Renal cortex interstitium (tissue), 11 donors: ENCODE measurements at regions not wholly inside any gene's neighbourhood (a gene's known extent, or its start where the extent isn't known, plus 50 kb on each side); places are given as distances from the start of the nearest gene placed in this dataset.

Experiments used
- DNase-seq, 11 donors: peaks; one replicate each; pipeline ENCODE4 v3.0.0-alpha.2; 2013; ENCODE audit warnings: low read depth in 9 of 11, low spot score in 4 of 11; ENCODE audit errors: extremely low read depth in 1 of 11

DNA sequence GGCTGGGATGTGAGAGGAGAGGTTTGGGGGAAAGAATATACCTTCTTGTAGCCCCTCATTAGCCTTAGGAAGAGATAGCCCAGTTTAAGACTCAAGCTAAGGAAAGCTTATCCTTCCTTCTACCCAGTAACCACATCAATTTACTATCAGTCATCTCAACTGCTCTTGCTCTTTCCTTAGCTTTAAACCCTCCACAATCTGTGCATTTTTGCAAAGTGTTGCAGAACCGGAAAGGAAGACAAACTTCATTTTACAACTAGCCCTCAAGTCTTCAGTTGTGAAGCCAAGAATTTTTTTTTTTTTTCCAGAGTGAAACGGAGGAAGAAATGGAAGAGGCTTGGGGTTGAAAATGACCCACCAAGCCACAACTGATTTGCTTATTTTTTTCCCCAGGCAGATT is 137.0 kb upstream of the LMO4 start:
- DNase-seq: no peak

DNA sequence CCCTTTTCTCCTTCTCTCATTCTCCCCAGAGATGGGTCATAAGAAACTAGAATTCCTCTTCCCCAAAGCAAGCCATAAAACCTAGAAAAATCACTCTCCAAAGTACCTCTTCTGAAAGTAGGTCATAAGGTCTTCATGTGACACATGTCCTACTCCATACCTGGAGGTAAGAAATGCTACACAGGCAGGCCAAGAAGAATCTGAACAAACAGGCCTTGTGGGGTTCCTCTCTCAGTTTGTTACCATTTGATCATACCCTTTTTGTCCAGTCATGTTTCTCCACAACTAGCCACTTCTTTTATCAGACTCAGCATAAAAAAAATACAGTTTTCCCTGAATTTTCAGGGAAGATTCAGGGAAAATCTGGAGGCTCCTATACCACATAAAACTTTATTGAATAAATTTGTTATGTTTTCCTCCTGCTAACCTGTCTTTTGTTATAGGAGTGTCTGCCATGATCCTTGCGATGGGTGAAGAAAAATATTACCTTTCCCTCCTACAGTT is 134.4 kb upstream of the LMO4 start:
- DNase-seq: no peak

DNA sequence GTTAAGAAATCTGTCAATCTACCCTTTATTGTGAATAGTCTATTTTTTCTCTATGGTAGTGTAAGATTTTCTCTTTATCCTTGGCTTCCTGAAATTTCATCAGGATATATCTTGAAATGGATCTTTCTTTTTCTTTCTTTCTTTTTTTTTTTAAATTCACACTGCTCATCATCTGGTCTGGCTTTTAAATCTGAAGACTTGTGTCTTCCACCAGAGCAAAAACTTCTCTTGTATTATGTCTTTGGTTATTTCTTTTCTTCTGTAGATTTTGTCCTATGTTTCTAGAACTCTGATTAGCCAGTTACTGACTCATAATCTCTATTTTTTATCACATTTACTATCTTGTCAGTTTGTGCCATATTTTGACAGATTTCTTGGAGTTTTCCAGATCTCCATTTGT is 133.8 kb upstream of the LMO4 start:
- DNase-seq: no peak

DNA sequence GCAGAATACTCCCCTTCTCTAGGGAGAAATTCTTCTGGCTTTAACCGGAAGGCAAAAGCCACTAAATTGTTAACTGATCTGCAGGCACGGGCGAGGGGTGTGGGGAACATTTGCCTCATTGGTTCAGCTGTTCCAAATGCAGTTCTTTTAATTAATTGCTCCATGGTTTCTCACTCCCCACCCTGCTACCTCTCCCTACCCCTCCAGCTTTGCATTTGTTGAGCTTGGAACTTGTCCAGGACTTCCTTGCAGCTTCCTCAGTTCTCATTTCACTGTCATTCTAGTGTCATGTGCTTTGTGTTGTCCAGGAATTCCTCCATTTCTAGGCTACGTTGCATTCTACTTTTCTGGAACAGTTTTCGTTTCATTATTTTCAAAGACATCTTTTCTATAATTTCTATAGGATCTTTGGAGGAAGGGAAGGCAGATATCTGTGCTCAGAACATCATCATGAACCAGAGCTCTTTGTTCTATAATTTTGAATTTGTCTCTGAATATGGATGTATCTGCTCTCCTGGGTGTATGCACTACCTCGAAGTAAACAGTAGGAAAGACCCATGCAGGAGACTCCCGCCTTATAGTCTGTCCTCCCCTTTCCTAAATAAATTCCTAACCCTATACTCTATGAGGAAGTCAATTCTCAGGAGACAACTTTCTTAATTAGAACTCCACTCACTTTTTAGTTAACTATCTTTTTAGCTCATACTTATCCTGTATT is 132.4 kb upstream of the LMO4 start:
- DNase-seq: peak in 2 of 11 donors; percentile 13 to 35

DNA sequence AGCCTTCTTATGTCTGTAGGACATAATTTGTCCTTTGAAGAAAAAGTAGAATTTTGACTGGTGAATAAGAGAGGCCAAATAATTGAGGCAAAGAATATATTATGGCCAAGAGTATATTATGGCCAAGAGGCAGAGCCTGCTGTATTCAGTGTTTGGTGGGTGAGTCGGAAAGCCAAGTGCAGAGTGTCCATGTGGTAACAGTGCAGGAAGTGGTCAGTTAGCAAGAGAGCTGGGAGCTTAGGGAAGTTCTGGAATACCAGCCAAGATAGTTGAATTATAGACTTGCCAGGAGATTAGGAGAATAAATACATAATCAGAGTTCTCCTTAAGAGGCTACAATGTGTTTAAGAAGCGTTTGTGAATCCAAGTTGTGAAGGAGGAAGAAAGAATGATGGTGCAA is 131.5 kb upstream of the LMO4 start:
- no peak for DNase-seq

DNA sequence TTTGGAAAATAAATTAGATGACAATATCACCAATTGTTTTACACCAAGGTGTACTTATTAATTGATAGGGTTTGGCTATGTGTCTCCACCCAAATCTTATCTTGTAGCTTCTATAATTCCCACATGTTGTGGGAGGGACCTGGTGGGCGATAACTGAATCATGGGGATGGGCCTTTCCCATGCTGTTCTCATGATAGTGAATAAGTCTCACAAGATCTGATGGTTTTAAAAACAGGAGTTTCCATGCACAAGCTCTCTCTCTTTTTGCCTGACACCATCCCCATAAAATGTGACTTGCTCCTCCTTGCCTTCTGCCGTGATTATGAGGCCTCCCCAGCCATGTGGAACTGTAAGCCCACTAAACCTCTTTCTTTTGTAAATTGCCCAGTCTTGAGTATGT is 131.0 kb upstream of the LMO4 start:
- no peak for DNase-seq

DNA sequence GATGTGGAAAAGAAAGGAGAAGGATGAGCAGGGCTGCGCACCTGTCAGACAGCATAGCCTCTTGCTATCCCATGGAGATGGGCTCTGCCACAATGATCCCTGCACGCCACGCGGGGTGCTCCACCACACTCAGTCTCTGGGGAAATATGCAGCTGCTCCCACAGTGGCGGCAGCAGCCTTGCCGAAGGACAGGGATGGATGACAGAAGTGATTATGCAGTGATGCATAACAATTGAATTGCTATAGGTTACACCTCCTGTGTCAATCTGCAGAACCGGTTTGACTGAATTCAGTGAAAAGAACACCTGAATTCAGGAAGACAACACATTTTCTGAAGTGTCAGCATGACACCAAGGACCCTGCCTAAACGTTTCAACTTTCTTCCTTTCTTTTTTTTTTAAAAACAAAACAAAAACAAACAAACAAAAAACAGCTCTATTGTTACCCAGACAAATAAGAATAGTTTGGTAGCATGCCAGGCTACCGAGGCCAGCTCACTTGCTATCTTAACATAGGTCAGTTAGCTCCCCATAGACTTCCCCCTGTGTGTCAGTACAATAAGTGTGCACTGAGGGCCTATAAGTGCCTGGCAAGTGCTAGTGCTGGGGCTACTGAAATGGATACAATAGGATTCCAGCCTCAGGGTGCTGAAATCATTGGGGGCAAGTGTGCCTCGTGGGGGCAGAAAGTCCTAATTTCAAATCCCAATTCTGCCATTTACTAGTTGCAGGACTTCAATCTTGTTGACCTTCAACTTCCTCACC is 127.6 kb upstream of the LMO4 start:
- DNase-seq: no peak

DNA sequence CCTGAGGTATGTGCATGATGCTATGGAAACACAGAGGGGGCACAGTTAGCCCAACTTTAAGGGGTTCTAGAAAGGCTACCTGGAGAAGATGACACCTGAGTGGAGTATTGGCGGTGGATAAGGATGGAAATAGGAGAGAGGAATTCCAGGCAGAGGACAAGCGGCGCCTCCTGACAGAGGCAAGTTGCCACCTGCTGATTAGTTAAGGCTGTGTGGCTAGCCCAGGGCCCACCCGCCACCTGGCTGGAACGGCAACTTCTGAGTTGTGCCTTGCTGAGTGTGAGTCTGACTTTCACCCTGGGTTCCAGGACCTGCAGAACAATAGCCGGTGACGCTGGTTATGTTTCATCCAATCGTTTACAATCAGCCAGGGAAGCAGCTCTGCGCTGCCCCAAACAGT is 126.9 kb upstream of the LMO4 start:
- no peak for DNase-seq

DNA sequence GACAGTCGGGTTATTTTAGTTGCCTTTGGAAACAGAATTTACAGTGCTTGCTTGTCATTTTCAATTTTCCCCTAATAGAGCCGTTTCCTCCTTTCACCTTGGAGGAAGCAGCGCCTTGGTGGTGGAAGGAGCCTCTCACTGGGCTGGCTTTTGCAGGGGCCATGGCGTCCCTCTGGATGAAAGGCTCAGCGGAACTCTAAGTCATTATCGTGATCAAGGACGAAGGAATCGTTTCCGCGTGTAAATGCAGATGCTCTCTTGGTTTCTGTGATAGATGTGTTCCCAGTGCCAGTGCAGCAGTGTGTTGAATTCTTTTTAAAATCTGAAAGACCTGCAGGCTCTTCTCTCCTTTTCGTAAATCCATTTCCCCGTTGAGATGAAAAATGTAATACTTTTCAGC is 126.2 kb upstream of the LMO4 start:
- no peak for DNase-seq

DNA sequence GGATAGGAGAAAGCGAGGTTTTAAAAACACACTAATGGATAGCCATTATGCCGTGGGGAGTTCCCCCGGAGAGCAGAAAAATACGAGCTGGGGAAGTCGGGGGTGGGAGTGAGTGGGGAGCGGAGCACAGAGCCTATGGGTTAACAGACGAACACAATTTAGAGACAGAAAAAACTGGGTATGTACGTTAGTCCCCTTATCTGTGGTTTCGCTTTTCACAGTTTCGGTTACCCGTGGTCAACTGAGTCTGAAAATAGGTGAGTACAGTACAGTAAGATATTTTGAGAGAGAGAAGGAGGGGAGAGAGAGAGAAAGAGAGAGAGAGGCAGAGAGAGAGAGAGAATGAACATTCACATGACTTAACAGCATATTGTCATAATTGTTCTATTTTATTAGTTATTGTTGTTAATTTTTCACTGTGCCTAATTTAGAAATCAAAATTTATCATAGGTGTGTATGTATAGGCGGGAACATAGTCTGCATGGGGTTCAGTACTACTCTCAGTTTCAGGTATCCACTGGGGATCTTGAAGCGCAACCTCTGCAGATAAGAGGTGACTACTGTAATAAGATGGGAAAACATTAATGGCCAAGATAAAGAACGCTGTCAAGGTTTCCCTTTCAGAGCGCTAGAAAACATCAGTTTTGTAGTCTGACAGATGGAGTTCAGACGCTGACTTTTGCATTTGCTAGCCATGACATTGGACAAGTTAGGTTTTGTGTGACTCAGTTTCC is 125.6 kb upstream of the LMO4 start:
- no peak for DNase-seq

DNA sequence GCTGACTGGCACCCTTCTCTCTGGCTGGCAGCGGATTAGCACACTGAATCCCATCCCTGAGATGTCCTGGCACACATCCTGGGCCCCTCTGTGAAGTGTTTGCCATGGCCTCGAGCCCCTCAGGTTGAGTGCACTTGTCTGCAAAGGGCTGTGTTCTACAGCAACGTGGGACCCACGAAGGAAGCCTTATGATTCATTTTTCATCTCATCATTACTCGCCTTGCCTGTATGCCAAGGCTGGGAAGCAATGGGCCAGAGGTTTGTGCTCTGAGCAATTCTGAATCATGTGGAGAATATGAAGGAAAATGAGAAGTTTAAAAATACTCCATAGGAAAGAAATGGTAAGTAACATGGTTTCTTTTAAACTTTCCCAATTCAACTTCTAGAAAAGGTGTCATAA is 124.8 kb upstream of the LMO4 start:
- DNase-seq: no peak

DNA sequence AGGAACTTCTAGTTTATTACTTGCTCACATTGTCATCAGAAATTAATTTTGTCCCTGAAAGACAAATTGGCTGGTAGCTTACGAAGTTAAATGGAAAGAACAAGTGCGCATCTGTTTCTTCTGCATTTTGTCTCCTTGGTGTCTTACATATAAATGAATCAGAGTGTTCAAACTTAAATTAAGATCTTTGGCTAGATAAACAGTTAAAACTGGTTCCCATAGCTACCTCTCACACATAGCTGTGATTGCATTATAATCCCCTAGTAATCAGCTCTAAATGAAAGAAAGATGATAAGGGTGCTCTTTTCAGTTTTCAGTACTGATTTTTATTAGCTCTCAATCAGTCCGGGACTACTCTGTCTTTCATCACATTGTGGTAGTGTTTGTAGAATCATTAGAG is 124.2 kb upstream of the LMO4 start:
- no peak for DNase-seq

DNA sequence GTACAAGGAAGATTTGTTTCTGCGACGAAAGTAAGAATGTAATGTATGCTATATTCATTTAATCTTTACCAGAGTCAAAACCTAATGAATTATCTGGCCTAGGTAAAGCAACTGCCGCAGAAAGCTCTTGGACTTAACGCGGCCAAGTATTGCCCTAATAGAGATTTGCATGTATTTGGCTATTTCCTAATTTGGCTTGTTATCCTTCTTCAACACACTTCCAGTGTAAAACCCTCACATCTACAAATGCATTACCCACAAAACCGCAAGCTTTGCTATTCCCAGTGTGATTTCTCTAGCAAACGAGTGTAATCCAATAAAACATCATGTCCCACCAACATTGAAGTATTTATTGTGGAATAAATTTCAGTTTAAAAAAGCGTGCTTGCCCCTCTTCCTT is 123.8 kb upstream of the LMO4 start:
- DNase-seq: no peak

DNA sequence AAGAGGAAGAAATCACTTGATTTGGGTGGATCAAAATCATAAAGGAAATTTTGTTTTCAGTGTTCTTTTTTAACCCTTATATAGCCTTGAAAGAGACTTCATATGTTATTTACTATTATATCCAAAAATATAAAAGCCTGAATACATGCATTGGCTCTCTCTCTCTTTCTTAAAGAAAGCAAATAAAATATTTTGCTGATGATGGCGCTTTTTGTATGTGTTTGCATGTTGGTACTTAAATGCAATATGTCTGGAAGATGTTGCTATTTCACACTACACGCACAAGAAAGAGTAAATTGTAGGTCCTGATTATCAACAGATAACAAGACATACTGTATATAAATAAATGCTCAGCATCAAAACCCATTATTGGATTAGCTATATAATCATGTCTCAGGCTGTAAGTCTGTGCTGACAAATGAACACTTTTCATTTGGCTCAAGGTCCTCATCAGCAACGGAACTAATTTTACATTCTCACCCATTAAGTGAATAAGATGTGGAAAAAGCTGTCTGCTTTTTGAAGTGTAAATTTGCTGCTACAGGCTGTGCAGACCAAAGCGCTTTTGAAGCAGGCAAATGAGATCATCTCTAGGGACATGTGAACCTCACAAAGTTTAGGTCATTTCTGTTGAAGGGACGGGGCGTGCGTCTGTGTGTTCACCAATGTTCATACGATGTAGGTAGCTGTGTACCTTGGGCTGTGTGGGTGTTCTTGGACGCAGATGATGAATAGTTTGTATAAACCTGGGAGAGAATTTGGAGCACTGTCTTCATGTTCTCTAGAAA is 122.4 kb upstream of the LMO4 start:
- DNase-seq: no peak

DNA sequence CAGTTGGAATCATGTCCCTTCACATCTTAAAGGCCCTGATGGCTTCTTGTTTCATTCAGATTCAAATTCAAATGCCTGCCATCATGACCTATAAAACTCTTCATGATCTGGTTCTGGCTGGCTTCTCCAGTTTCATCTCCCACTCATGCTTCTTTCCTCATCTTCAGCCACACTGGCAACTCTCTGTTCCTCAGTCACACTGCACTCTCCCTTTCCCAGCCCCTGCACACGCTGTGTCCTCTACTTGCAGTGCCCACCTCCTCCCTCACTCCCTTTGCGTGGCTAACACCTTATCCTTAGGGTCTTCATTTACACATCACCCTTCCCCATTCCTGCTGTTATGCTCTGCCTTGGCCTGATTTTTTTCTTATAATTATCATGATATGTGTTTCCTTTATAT is 120.6 kb upstream of the LMO4 start:
- DNase-seq: no peak

DNA sequence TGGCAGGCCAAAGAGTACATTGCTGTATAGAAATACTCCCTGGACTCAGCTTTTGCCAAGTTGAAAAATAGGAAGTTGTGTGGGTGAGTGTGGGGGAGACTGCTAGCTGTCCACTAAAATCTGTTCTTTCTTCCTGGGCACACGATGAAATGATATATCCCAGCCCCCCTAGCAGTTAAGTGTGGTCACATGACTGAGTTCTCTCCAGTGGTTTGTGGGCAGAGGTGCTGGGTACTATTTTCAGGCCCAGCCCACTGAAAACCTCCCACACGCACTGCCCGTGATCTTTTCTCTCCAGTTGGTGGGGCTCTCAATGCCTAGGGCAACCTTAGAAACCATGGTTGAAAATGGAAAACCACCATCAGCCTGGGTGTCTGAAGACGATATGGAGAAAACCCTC is 119.7 kb upstream of the LMO4 start:
- DNase-seq: no peak

DNA sequence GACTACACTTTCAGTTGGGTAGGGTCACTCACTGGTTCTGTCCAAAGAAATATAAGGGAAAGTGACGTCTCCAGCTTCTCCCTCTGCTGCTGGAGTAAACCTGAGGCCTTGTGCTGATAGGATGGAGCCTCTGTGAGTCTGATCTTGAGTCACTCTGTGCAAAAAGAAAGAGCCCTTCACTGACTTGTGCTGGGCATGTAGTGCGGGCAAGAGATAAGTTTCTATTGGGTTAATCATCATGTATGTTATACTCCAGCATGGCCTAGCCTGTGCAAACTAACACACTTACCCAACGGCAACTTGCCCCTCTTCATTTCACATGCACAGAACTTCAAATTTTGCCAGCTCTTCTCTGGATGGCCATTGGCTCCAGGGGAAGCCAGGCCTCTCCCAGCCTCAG is 118.5 kb upstream of the LMO4 start:
- DNase-seq: no peak

DNA sequence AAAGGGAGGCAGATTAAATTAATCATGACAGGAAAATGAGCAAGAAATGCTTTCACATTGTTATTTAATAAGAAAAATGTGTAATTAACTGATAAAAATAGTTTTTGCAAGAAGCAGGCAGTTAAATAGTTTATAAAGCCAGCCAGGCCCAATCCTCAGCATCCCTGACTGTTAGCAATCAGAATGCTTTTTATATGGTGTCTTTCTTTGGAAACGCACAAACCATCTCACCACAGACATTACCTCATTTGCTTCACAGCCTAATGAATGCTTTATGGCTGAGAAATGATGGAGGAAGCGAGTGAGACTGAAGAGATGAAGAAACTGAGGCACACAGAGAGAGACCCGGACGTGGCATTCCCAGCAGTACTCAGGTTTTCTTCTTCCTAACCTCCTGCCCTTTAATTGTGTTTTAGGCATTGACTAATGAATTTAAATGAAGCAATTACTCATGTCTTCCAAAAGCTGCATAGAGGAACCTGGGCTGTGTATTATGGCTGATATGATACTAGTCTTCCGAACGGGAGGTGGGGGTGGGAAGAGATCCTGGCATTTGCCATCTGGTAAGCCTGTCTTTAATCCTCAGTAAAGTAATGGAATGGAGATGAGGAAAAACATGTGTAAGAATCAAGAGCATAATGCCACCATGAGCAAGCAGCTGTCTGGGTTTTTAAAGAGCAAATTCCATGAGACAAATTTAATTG is 116.1 kb upstream of the LMO4 start:
- DNase-seq: no peak

DNA sequence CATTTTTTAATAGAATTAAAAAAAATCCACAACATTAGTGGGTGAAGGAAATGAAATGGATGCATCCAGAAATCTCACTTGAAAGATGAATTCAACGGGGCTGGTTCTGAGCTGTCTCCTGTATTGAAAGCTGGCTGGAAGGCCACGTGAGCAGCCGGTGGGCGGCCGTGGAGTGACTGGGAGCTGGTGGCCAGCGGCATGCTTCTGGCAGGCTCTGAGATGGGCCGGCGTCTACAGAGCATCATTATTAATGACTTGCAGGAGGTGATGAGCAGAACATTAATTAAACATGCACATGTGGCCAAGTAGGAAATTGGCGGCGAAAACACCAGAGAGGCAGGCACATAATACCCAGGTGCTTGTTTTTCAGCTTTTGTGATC is 115.6 kb upstream of the LMO4 start:
- no peak for DNase-seq
